Right ventricle myocardium inferior (tissue), 1 donor: ENCODE measurements at regions not wholly inside any gene's neighbourhood (a gene's known extent, or its start where the extent isn't known, plus 50 kb on each side); places are given as distances from the start of the nearest gene placed in this dataset.

ENCODE experiments used
- ATAC-seq: fragments of 200-7000 bp; cut with Tn5 transposase; one replicate; pipeline ENCODE4 v1.9.1; 2020; ENCODE audit warnings: mild to moderate bottlenecking, moderate library complexity
- DNase-seq: peaks from one replicate; pipeline ENCODE4 v3.0.0; 2021; ENCODE audit errors: missing footprints
- intact Hi-C: fragments of 100-400 bp; cut with DNase I; formaldehyde crosslinking; loops from one replicate; pipeline ENCODE4 v1.11.0; 2022
- donor health status: DM: no; HTN: yes; CAD: no; lungs with severe emphysema.

GRCh38 chr19:57058871-57059270 is 60.9 kb upstream of the USP29 start:
- no peak for ATAC-seq
- DNase-seq: no peak
- intact Hi-C loops: no loop called here

DNA sequence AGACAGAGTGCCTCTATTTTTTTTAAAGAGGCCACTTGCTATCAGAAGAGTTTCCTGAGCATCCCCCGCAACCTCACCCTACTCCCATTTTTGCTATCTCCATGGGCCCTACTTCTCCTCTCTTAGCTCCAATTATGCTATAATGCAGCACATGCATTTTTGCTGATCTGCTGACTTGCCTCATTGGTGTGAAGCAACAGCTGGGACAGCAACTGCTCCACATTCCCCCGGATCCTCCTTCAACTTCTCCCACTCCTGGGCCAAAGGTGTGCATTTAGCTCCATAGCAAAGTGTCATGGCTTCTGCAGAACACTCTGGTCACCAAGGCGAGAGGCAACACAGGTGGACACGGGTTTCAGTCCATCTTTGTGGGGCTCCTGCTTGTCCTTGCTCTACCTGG is 56.7 kb upstream of the USP29 start:
- DNase-seq (no peak), ATAC-seq (no peak)
- intact Hi-C loops: no loop called here

- intact Hi-C loops: no loop called here
- no peak for ATAC-seq
- no peak for DNase-seq
Measured at GRCh38 chr19:57067440-57067839, 52.3 kb upstream of the USP29 start.

DNA sequence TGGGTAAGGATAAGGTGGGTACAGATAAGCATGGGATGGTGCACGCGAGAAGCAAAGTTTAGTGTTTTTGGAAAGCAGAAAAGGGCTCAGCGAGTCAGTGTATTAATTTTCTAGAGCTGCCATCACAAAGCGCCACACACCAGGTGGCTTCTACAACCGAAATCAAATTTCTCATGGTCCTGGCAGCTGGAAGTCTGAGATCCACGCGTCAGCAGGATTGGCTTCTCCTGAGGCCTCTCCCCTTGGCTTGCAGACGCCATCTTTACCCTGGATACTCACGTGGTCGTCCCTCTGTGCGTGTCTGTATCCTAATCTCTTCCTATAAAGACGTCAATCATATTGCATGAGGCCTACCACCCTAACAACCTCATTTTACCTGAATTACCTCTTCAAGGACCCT is 51.5 kb upstream of the USP29 start:
- no peak for DNase-seq
- intact Hi-C loops: no loop called here
- ATAC-seq: no peak

- no peak for DNase-seq
- ATAC-seq: no peak
- intact Hi-C loops: no loop called here
Measured at GRCh38 chr19:57068921-57069697, 50.7 kb upstream of the USP29 start.
